Heart left ventricle (tissue), 13 donors: ENCODE measurements at regions not wholly inside any gene's neighbourhood (a gene's known extent, or its start where the extent isn't known, plus 50 kb on each side); places are given as distances from the start of the nearest gene placed in this dataset.

Experiments used
- POLR2A ChIP-seq, 2 donors: fragments of 450-650 bp; IDR thresholded peaks; one replicate each; pipeline ENCODE4 v1.6.1; 2017; ENCODE audit warnings: antibody characterized with exemption in 2 of 2, mild to moderate bottlenecking in 2 of 2, moderate library complexity in 2 of 2
- TF ChIP-seq, protein P1 (sequence below), 12 donors: fragments of 200-600 bp; sonication (generic) in 4 of 12; IDR thresholded peaks; one replicate each; pipeline versions ENCODE4 v1.5.0 to v1.8.0; 2018 to 2022; ENCODE audit warnings: antibody characterized with exemption in 12 of 12, mild to moderate bottlenecking in 5 of 12
- donor health status: ischemic (EF 13 %, LVEDD 7.1; RV severe dilation, severe dysfunction).
- donor health status: DM: no; HTN: yes; CAD: no.
- donor health status: DM: no; HTN: no; CAD: no.
- donor health status: ischemic (EF 25% LVEDD 6.9; RV normal size, moderate dysfunction).
- donor health status: ischemic (EF 25% LVEDD 5.7; RV mildly dilated, moderate dysfunction).
- donor health status: ischemic (EF 35%, LVEDD 5.7; RV mildly dilated, moderate dysfunction).
- donor health status: nonischemic (EF 11% LVEDD 7.7; RV severe dilation, severe dysfunction).
- donor health status: DM: yes; HTN: yes; CAD: no.
- donor health status: PGD.
- donor health status: ischemic (EF 29% LVEDD 5.4; RV normal size, mild dysfunction).
- donor health status: nonischemic (EF 23%, LVEDD 6.1; RV moderate dilation, normal function).

DNA sequence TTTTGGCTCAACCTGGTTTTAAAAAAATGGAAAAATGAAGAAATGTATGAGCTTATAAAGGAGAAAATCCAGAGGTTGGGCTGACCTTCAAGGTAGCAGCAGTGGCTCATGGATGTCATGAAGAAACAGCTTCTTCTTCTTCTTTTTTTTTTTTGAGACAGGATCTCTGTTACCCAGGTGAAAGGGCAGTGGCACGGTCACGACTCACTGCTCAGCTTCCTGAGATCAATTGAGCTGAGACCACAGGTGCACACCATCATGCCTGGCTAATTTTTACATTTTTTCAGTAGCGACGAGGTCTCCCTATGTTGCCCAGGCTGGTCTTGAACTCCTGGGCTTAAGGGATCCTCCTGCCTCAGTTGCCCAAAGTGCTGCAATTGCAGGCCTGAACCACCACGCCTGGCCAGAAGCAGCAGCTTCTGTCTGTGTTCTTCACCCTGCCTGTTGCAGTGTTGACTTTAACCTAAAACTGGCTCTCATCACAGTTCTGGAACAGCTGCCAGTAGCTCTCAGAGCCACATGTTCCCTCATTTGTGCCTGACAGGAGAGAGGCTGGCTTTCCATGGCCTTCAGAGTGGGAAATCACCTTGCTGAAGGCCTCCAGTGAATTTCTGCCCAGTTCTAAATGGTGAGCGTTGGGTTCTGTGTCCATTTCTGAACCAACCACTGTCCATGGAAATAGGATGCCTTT is 117.7 kb downstream of the PFKFB3 start:
- TF ChIP-seq, protein P1, sequence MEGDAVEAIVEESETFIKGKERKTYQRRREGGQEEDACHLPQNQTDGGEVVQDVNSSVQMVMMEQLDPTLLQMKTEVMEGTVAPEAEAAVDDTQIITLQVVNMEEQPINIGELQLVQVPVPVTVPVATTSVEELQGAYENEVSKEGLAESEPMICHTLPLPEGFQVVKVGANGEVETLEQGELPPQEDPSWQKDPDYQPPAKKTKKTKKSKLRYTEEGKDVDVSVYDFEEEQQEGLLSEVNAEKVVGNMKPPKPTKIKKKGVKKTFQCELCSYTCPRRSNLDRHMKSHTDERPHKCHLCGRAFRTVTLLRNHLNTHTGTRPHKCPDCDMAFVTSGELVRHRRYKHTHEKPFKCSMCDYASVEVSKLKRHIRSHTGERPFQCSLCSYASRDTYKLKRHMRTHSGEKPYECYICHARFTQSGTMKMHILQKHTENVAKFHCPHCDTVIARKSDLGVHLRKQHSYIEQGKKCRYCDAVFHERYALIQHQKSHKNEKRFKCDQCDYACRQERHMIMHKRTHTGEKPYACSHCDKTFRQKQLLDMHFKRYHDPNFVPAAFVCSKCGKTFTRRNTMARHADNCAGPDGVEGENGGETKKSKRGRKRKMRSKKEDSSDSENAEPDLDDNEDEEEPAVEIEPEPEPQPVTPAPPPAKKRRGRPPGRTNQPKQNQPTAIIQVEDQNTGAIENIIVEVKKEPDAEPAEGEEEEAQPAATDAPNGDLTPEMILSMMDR (IDR thresholded peaks at IDR 0.05): no peak
- no peak for TF ChIP-seq POLR2A (IDR thresholded peaks at IDR 0.05)
